GM18909 (cell line): ENCODE measurements at regions not wholly inside any gene's neighbourhood (a gene's known extent, or its start where the extent isn't known, plus 50 kb on each side); places are given as distances from the start of the nearest gene placed in this dataset.

Experiments used
- ATAC-seq: cut with Tn5 transposase; IDR thresholded peaks from one replicate; pipeline ENCODE4 v1.9.1; 2021; ENCODE audit warnings: mild to moderate bottlenecking; ENCODE audit not compliant: unreplicated experiment, poor library complexity

- no peak for ATAC-seq
Observed at GRCh38 chr2:226158940-226159339, 640.7 kb downstream of the IRS1 start.

- ATAC-seq: no peak
Observed at GRCh38 chr2:226158229-226158628, 641.4 kb downstream of the IRS1 start.

- ATAC-seq: no peak
Observed at GRCh38 chr2:226155093-226155875, 644.3 kb downstream of the IRS1 start.

GRCh38 chr2:226154610-226155009, 645.0 kb downstream of the IRS1 start:
- no peak for ATAC-seq

GRCh38 chr2:226153553-226153952, 646.1 kb downstream of the IRS1 start:
- ATAC-seq: no peak

GRCh38 chr2:226151157-226151556, 648.5 kb downstream of the IRS1 start:
- no peak for ATAC-seq

- no peak for ATAC-seq
Observed at GRCh38 chr2:226143091-226143490, 656.5 kb downstream of the IRS1 start.

GRCh38 chr2:226142463-226142862, 657.2 kb downstream of the IRS1 start:
- ATAC-seq: no peak

GRCh38 chr2:226140594-226140993, 659.0 kb downstream of the IRS1 start:
- ATAC-seq: no peak

- no peak for ATAC-seq
Observed at GRCh38 chr2:226139759-226140158, 659.9 kb downstream of the IRS1 start.

GRCh38 chr2:226137201-226137811, 662.3 kb downstream of the IRS1 start:
- ATAC-seq: peak; percentile 78

- ATAC-seq: peak; percentile 76
Observed at GRCh38 chr2:226136739-226137138, 662.9 kb downstream of the IRS1 start.

- ATAC-seq: no peak
Observed at GRCh38 chr2:226135861-226136548, 663.6 kb downstream of the IRS1 start.

GRCh38 chr2:226132323-226133215, 667.1 kb downstream of the IRS1 start:
- no peak for ATAC-seq

GRCh38 chr2:226131299-226131784, 668.3 kb downstream of the IRS1 start:
- no peak for ATAC-seq

- no peak for ATAC-seq
Observed at GRCh38 chr2:226130192-226130591, 669.4 kb downstream of the IRS1 start.

- no peak for ATAC-seq
Observed at GRCh38 chr2:226127682-226128081, 671.9 kb downstream of the IRS1 start.

- no peak for ATAC-seq
Observed at GRCh38 chr2:226126104-226126503, 673.5 kb downstream of the IRS1 start.

- ATAC-seq: no peak
Observed at GRCh38 chr2:226125176-226125883, 674.3 kb downstream of the IRS1 start.
